H1 (cell line): ENCODE measurements at regions not wholly inside any gene's neighbourhood (a gene's known extent, or its start where the extent isn't known, plus 50 kb on each side); places are given as distances from the start of the nearest gene placed in this dataset.

Source experiments
- CTCF ChIA-PET: fragments of 300-600 bp; sonication (Branson Sonifier 250); formaldehyde crosslinking; loops from one replicate; lab custom pipeline; 2021; ENCODE audit not compliant: partially characterized antibody; lab: Charles Lee
- POLR2A ChIA-PET: fragments of 300-600 bp; sonication (Branson Sonifier 250); formaldehyde crosslinking; loops from one replicate; lab custom pipeline; 2021; ENCODE audit warnings: inconsistent platforms; ENCODE audit not compliant: partially characterized antibody; lab: Charles Lee
- DNase-seq, 2 experiments: peaks; one replicate each; pipeline versions ENCODE4 v3.0.0 to v3.0.0-alpha.2; 2010 to 2022; ENCODE audit warnings: low spot score in 2 of 2, low read depth in 1 of 2, mixed read lengths in 1 of 2
- FAIRE-seq: peaks from 2 replicates; lab custom pipeline; 2011; peaks lifted over from hg19 to GRCh38; lab: Jason Lieb, UNC
- H2AFZ ChIP-seq: 2 replicates; pipeline ENCODE4 v1.8.1; 2012; ENCODE audit warnings: low read length, inconsistent platforms
- H2AK5ac ChIP-seq: 2 replicates; pipeline ENCODE4 v1.6.1; 2013; ENCODE audit warnings: low read depth, low read length
- H2BK120ac ChIP-seq: replicated peaks from 2 replicates; pipeline ENCODE3; 2013; ENCODE audit warnings: low read depth, low read length, inconsistent platforms
- H2BK12ac ChIP-seq: 2 replicates; pipeline ENCODE4 v1.6.1; 2013; ENCODE audit warnings: low read depth, low read length
- H2BK15ac ChIP-seq: 2 replicates; pipeline ENCODE4 v1.6.1; 2013; ENCODE audit warnings: low read length
- H2BK20ac ChIP-seq: 2 replicates; pipeline ENCODE4 v1.6.1; 2013; ENCODE audit warnings: low read length
- H2BK5ac ChIP-seq: 2 replicates; pipeline ENCODE4 v1.6.1; 2013; ENCODE audit warnings: low read depth, low read length
- H3K14ac ChIP-seq: 2 replicates; pipeline ENCODE4 v1.6.1; 2013; ENCODE audit warnings: inconsistent platforms; ENCODE audit not compliant: insufficient read length
- H3K18ac ChIP-seq: 2 replicates; pipeline ENCODE4 v1.6.1; 2013; ENCODE audit warnings: low read length; ENCODE audit errors: extremely low read depth
- H3K23ac ChIP-seq: 2 replicates; pipeline ENCODE4 v1.6.1; 2013; ENCODE audit warnings: inconsistent platforms; ENCODE audit not compliant: insufficient read length
- H3K23me2 ChIP-seq: 2 replicates; pipeline ENCODE4 v1.6.1; 2013; ENCODE audit warnings: low read depth, low read length
- H3K27ac ChIP-seq: 2 replicates; pipeline ENCODE4 v1.6.1; 2011; ENCODE audit warnings: low read depth, low read length, inconsistent platforms
- H3K27me3 ChIP-seq, 4 experiments: replicated peaks in 1 of 4; 1 replicate in 1 of 4; 2 replicates in 3 of 4; pipeline versions ENCODE4 v1.6.1 to v1.8.1; 2011 to 2013; ENCODE audit warnings: low read length in 3 of 4, mild to moderate bottlenecking in 3 of 4, inconsistent platforms in 2 of 4, mixed read lengths in 2 of 4, moderate library complexity in 1 of 4; ENCODE audit not compliant: control insufficient read depth in 3 of 4, insufficient read depth in 3 of 4; ENCODE audit errors: extremely low read depth in 1 of 4
- H3K36me3 ChIP-seq, 4 experiments: 2 replicates each; pipeline versions ENCODE4 v1.6.1 to v1.8.1; 2011 to 2013; ENCODE audit warnings: mild to moderate bottlenecking in 4 of 4, low read length in 3 of 4, moderate library complexity in 2 of 4, control low read depth in 1 of 4, inconsistent platforms in 1 of 4; ENCODE audit not compliant: insufficient read depth in 4 of 4, control insufficient read depth in 2 of 4
- H3K4ac ChIP-seq: replicated peaks from 2 replicates; pipeline ENCODE3; 2013; ENCODE audit warnings: low read length, low read depth, mixed read lengths, inconsistent platforms; ENCODE audit not compliant: insufficient read length
- H3K4me1 ChIP-seq, 4 experiments: replicated peaks in 1 of 4; 1 replicate in 1 of 4; 2 replicates in 3 of 4; pipeline versions ENCODE4 v1.6.1 to v1.8.1; 2011 to 2013; ENCODE audit warnings: low read length in 3 of 4, inconsistent platforms in 2 of 4, mixed read lengths in 1 of 4; ENCODE audit not compliant: insufficient read depth in 4 of 4, control insufficient read depth in 3 of 4
- H3K4me2 ChIP-seq, 2 experiments: 2 replicates each; pipeline versions ENCODE4 v1.6.1 to v1.8.1; 2011 to 2013; ENCODE audit warnings: low read depth in 2 of 2, low read length in 2 of 2, control low read depth in 1 of 2, inconsistent platforms in 1 of 2, mild to moderate bottlenecking in 1 of 2; ENCODE audit not compliant: insufficient read depth in 1 of 2
- H3K4me3 ChIP-seq, 4 experiments: fragments of 200-600, 300-600 bp in 1 of 4; sonication (generic), shearing (Covaris generic), sonication (Bioruptor Twin) in 1 of 4; 2 replicates each; pipeline versions ENCODE4 v1.5.1 to v1.8.1; 2011 to 2016; ENCODE audit warnings: low read length in 4 of 4, low read depth in 3 of 4, control low read depth in 2 of 4, inconsistent platforms in 2 of 4, mild to moderate bottlenecking in 2 of 4, mixed read lengths in 1 of 4, moderate library complexity in 1 of 4; ENCODE audit not compliant: insufficient read depth in 2 of 4; ENCODE audit errors: extremely low read depth in 1 of 4
- H3K56ac ChIP-seq: replicated peaks from 2 replicates; pipeline ENCODE3; 2013; ENCODE audit warnings: low read depth, mild to moderate bottlenecking, mixed read lengths, low read length, inconsistent platforms; ENCODE audit not compliant: insufficient read length
- H3K79me1 ChIP-seq: 2 replicates; pipeline ENCODE4 v1.6.1; 2013; ENCODE audit warnings: low read depth, low read length, control low read depth
- H3K79me2 ChIP-seq, 2 experiments: 2 replicates each; pipeline versions ENCODE4 v1.6.1 to v1.8.1; 2012 to 2013; ENCODE audit warnings: low read length in 2 of 2, mild to moderate bottlenecking in 2 of 2, inconsistent platforms in 1 of 2; ENCODE audit not compliant: insufficient read depth in 2 of 2, control insufficient read depth in 1 of 2
- H3K9ac ChIP-seq, 4 experiments: replicated peaks in 1 of 4; 1 replicate in 1 of 4; 2 replicates in 3 of 4; pipeline versions ENCODE4 v1.6.1 to v1.8.1; 2011 to 2013; ENCODE audit warnings: low read depth in 3 of 4, low read length in 3 of 4, control low read depth in 2 of 4, mild to moderate bottlenecking in 2 of 4, moderate library complexity in 2 of 4, inconsistent platforms in 1 of 4; ENCODE audit errors: extremely low read depth in 1 of 4
- H3K9me3 ChIP-seq, 2 experiments: 2 replicates each; pipeline versions ENCODE4 v1.6.1 to v1.8.1; 2012 to 2013; ENCODE audit warnings: mild to moderate bottlenecking in 2 of 2, moderate library complexity in 2 of 2, control low read depth in 1 of 2, inconsistent platforms in 1 of 2, low read depth in 1 of 2, low read length in 1 of 2, mixed read lengths in 1 of 2; ENCODE audit not compliant: insufficient read depth in 2 of 2
- H4K20me1 ChIP-seq, 2 experiments: replicated peaks in 1 of 2; 2 replicates each; pipeline versions ENCODE3 to v1.8.1; 2011 to 2013; ENCODE audit warnings: inconsistent platforms in 2 of 2, low read length in 2 of 2, mild to moderate bottlenecking in 1 of 2; ENCODE audit not compliant: insufficient read depth in 2 of 2, control insufficient read depth in 1 of 2
- H4K5ac ChIP-seq: 2 replicates; pipeline ENCODE4 v1.6.1; 2013; ENCODE audit warnings: low read length, low read depth, mixed read lengths, inconsistent platforms; ENCODE audit not compliant: insufficient read length
- H4K8ac ChIP-seq: 2 replicates; pipeline ENCODE4 v1.8.0; 2013; ENCODE audit warnings: mild to moderate bottlenecking, moderate library complexity, low read length, inconsistent platforms; ENCODE audit not compliant: insufficient read depth; ENCODE audit errors: extremely low read depth
- H4K91ac ChIP-seq: replicated peaks from 2 replicates; pipeline ENCODE3; 2013; ENCODE audit warnings: low read length, mixed read lengths, inconsistent platforms; ENCODE audit not compliant: insufficient read length
- CTCF ChIP-seq, 3 experiments: IDR thresholded peaks; 1 replicate in 2 of 3; 2 replicates in 1 of 3; pipeline versions ENCODE4 v1.5.1 to v1.6.1; 2011; ENCODE audit warnings: low read length in 3 of 3, mild to moderate bottlenecking in 3 of 3, inconsistent platforms in 2 of 3, low read depth in 1 of 3, moderate library complexity in 1 of 3; ENCODE audit not compliant: insufficient read depth in 1 of 3; ENCODE audit errors: control extremely low read depth in 1 of 3
- GTF2F1 ChIP-seq: IDR thresholded peaks from 2 replicates; pipeline ENCODE4 v1.6.1; 2012; ENCODE audit warnings: low read depth, low read length, improper control_type of control experiment, borderline replicate concordance
- KDM4A ChIP-seq: IDR thresholded peaks from one replicate; pipeline ENCODE4 v1.7.1; 2012; ENCODE audit warnings: low read depth, mild to moderate bottlenecking, moderate library complexity, low read length, inconsistent platforms; ENCODE audit not compliant: severe bottlenecking
- POLR2AphosphoS5 ChIP-seq: IDR thresholded peaks from 2 replicates; pipeline ENCODE4 v1.6.1; 2011; ENCODE audit warnings: low read depth, low read length
- RFX5 ChIP-seq: IDR thresholded peaks from 2 replicates; pipeline ENCODE4 v1.6.1; 2011; ENCODE audit warnings: low read depth, low read length, improper control_type of control experiment, borderline replicate concordance
- RNF2 ChIP-seq: fragments of 200-900, 300-1000 bp; sonication (generic); IDR thresholded peaks from 2 replicates; pipeline ENCODE4 v1.7.1; 2016; ENCODE audit warnings: borderline replicate concordance, low read depth, mild to moderate bottlenecking, antibody characterized with exemption, low read length; ENCODE audit not compliant: poor library complexity, severe bottlenecking; ENCODE audit errors: missing control alignments
- RXRA ChIP-seq: IDR thresholded peaks from 2 replicates; pipeline ENCODE4 v1.6.1; 2011; ENCODE audit warnings: low read depth, mild to moderate bottlenecking, low read length, moderate library complexity; ENCODE audit not compliant: insufficient read depth
- TCF12 ChIP-seq: IDR thresholded peaks from 2 replicates; pipeline ENCODE4 v1.6.1; 2011; ENCODE audit warnings: low read depth, mild to moderate bottlenecking, low read length
- USF2 ChIP-seq: IDR thresholded peaks from 2 replicates; pipeline ENCODE4 v1.6.1; 2011; ENCODE audit warnings: low read length, improper control_type of control experiment
- ZNF274 ChIP-seq: IDR thresholded peaks from 2 replicates; pipeline ENCODE4 v1.7.0; 2012; ENCODE audit warnings: low read length, borderline replicate concordance; ENCODE audit errors: extremely low read depth
- WGBS, 2 experiments: shearing (Covaris generic) in 1 of 2; methylation state at CpG; one replicate each; pipeline versions ENCODE4 v1.1.6 to v1.1.7; 2013 to 2015; ENCODE audit warnings: low lambda C conversion rate in 2 of 2, mixed read lengths in 2 of 2, inconsistent platforms in 1 of 2, low coverage in 1 of 2, missing lambda C conversion rate in 1 of 2; ENCODE audit not compliant: insufficient replicate concordance in 2 of 2, insufficient coverage in 1 of 2, insufficient read length in 1 of 2; ENCODE audit errors: extremely low coverage in 1 of 2, missing lambda C conversion rate in 1 of 2; 5-methylcytosine and 5-hydroxymethylcytosine counted together

GRCh38 chr18:22322243-22322691, 95.4 kb downstream of the CTAGE1 start:
- Histone ChIP-seq H3K23me2 (no peaks in the 10 kb centered on the region; the same call in 1 of the 2 replicates), H3K14ac (no peak overlapping the region), H3K4ac (no peak overlapping the region), H3K9me3 (no peaks in the 10 kb centered on the region), H2AK5ac (no peak overlapping the region), H3K4me1 (peaks cover 0 to 7% (median 3%) of the 10 kb centered on the region in 4 experiments; a peak in 6 of 7 replicates), H3K79me1 (no peaks in the 10 kb centered on the region), H3K79me2 (no peaks in the 10 kb centered on the region), H2BK5ac (no peak overlapping the region), H3K36me3 (no peaks in the 10 kb centered on the region), H2BK15ac (no peak overlapping the region), H2AFZ (no peak overlapping the region), H2BK12ac (no peak overlapping the region), H3K4me2 (no peak overlapping the region), H3K4me3 (no peak overlapping the region), H4K91ac (no peak overlapping the region), H3K27ac (no peak overlapping the region), H3K56ac (no peak overlapping the region), H3K23ac (no peak overlapping the region), H4K8ac (no peak overlapping the region), H3K18ac (no peak overlapping the region), H2BK20ac (no peak overlapping the region), H4K20me1 (no peaks in the 10 kb centered on the region), H3K27me3 (peaks cover 0 to 7% (median under 1%) of the 10 kb centered on the region in 4 experiments; a peak in 3 of 7 replicates), H3K9ac (no peak overlapping the region), H2BK120ac (no peak overlapping the region), H4K5ac (no peak overlapping the region)
- FAIRE-seq (no peak), DNase-seq (no peak)
- 90% methylated on average over 7 of the region's 7 CpGs; no CpG with 5 or more reads in 1 of the 2 experiments for WGBS, 2 experiments
- POLR2A ChIA-PET, result no interaction called here
- CTCF ChIA-PET, result interaction anchor here (1.0 to 1.9 kb wide), 3 partner anchors 9 to 13 kb away, joined by 3 to 7 read pairs (median 5); no protein-coding TSS in a partner anchor
- TF ChIP-seq RNF2, result no peak
- TF ChIP-seq CTCF (IDR thresholded peaks at IDR 0.05; ENCODE audit: control extremely low read depth in 1 of 3, insufficient read depth in 1 of 3, low read depth in 1 of 3, low read length in 3 of 3), result no peak
- TF ChIP-seq USF2, result no peak
- no peak for TF ChIP-seq GTF2F1
- no peak for TF ChIP-seq KDM4A
- no peak for TF ChIP-seq RFX5
- TF ChIP-seq RXRA, result no peak
- TF ChIP-seq POLR2AphosphoS5, result no peak
- no peak for TF ChIP-seq TCF12
- no peak for TF ChIP-seq ZNF274
